Loucy (cell line): ENCODE measurements at regions not wholly inside any gene's neighbourhood (a gene's known extent, or its start where the extent isn't known, plus 50 kb on each side); places are given as distances from the start of the nearest gene placed in this dataset.

ENCODE experiments used
- EZH2phosphoT487 ChIP-seq: fragments of 200-600 bp; IDR thresholded peaks from 2 replicates; pipeline ENCODE4 v1.6.1; 2018; ENCODE audit warnings: antibody characterized with exemption, mild to moderate bottlenecking, moderate library complexity, borderline replicate concordance
- TF ChIP-seq, protein P1 (sequence below): fragments of 200-600 bp; sonication (generic); conservative IDR thresholded peaks from 2 replicates; pipeline ENCODE4 v1.5.1; 2014; ENCODE audit warnings: mild to moderate bottlenecking, antibody characterized with exemption, low read length

DNA sequence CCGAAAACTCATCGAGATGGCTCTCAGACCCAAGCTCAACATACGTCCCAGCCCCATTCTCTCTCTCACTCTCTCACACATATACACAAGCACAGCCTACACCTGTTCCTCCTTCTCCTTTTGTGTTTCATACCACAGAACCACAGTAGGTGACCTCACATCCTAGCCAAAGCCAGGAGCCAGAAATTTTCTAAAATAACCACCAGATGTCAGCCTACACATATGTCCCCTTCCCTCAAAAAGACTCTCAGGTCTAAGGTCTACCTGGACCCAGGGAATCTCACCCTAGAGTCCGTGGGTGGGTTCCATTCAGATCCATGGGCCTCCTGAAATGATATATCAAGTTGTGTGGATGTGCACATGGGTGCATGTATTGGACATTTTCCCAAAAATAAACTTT lies 104.2 kb upstream of the IPO5 start:
- TF ChIP-seq, protein P1, sequence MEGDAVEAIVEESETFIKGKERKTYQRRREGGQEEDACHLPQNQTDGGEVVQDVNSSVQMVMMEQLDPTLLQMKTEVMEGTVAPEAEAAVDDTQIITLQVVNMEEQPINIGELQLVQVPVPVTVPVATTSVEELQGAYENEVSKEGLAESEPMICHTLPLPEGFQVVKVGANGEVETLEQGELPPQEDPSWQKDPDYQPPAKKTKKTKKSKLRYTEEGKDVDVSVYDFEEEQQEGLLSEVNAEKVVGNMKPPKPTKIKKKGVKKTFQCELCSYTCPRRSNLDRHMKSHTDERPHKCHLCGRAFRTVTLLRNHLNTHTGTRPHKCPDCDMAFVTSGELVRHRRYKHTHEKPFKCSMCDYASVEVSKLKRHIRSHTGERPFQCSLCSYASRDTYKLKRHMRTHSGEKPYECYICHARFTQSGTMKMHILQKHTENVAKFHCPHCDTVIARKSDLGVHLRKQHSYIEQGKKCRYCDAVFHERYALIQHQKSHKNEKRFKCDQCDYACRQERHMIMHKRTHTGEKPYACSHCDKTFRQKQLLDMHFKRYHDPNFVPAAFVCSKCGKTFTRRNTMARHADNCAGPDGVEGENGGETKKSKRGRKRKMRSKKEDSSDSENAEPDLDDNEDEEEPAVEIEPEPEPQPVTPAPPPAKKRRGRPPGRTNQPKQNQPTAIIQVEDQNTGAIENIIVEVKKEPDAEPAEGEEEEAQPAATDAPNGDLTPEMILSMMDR: peak; percentile 51
- no peak for TF ChIP-seq EZH2phosphoT487
